ENCODE measurements at regions not wholly inside any gene's neighbourhood (a gene's known extent, or its start where the extent isn't known, plus 50 kb on each side); places are given as distances from the start of the nearest gene placed in this dataset.

DNA sequence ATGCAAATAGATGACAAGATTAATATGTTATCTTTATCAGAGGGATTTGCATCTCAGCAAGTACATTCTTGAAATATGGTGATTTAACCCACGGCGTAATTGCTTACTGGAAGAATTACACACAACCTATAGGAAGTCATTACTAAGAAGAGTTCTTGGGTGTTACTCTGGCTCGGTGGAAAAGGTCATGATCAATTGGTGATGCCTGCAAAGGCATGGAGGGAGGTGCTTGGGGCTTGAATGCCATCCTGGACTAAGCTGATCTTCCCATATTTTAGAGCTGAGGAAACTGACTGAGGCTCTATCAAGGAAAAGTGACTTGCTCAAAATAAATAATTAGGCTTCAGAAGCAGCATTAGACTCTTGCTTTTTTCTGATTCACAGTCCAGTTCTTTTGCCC lies 137.5 kb upstream of the JUN start:
- TF ChIP-seq CTCF (IDR thresholded peaks at IDR 0.05; ENCODE audit: poor library complexity, severe bottlenecking) (no peak), EP300 (conservative IDR thresholded peaks at IDR 0.05; ENCODE audit: poor library complexity, severe bottlenecking) (no peak), TAF1 (IDR thresholded peaks at IDR 0.05; ENCODE audit: low read depth) (no peak), RAD21 (conservative IDR thresholded peaks at IDR 0.05) (no peak), MXI1 (conservative IDR thresholded peaks at IDR 0.05; ENCODE audit: poor library complexity, severe bottlenecking) (no peak)
